ENCODE measurements at regions not wholly inside any gene's neighbourhood (a gene's known extent, or its start where the extent isn't known, plus 50 kb on each side); places are given as distances from the start of the nearest gene placed in this dataset.
A peak's percentile ranks its signal among the peaks of the same experiment; 100 is the strongest.

DNA sequence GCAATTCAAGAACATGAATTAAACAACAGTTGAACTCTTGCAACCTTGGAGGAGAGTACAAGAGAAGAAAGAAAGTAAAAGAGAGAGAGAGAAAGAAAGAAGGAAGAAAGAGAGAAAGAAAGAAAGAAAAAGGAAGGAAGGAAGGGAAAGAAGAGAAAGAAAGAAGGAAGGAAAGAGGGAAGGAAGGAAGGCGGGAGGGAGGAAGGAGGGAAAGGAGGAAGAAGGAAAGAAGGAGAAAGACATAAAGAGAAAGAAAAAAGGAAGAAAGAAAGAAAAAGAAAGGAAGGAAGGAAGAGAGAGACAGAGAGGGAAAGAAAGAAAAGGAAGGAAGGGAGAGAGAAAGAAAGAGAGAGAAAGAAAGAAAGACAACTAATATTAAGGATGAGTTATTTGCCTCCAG, 1106.7 kb downstream of the TYW1 start:
- Histone ChIP-seq H3K4me1 (ENCODE audit: control insufficient read depth, extremely low read depth, insufficient read depth, low read length) (no peaks in the 10 kb centered on the region), H3K79me2 (ENCODE audit: control insufficient read depth, insufficient read depth, low read length) (no peaks in the 10 kb centered on the region), H3K27ac (ENCODE audit: insufficient read depth, low read length) (no peak overlapping the region), H3K9me3 (ENCODE audit: control insufficient read depth, insufficient read depth, low read depth, low read length) (no peaks in the 10 kb centered on the region), H3K36me3 (ENCODE audit: control insufficient read depth, insufficient read depth, low read length) (no peaks in the 10 kb centered on the region), H4K20me1 (ENCODE audit: control insufficient read depth, extremely low read depth, insufficient read depth, low read length) (no peaks in the 10 kb centered on the region), H3K9ac (ENCODE audit: insufficient read depth, low read length) (no peak overlapping the region), H2AFZ (ENCODE audit: low read length) (no peak overlapping the region), H3K27me3 (ENCODE audit: control insufficient read depth, insufficient read depth, low read length) (no peaks in the 10 kb centered on the region), H3K4me2 (ENCODE audit: extremely low read depth, insufficient read depth, low read length) (no peak overlapping the region), H3K4me3 (replicated peaks in 1 of 4; ENCODE audit: control extremely low read depth in 1 of 4, insufficient read depth in 1 of 4, low read depth in 3 of 4, low read length in 4 of 4) (no peak overlapping the region)
- no peak for DNase-seq (ENCODE audit: low read depth in 2 of 2)
- no peak for TF ChIP-seq EZH2 (IDR thresholded peaks at IDR 0.05; ENCODE audit: low read length, missing control alignments)
- TF ChIP-seq, protein P1, sequence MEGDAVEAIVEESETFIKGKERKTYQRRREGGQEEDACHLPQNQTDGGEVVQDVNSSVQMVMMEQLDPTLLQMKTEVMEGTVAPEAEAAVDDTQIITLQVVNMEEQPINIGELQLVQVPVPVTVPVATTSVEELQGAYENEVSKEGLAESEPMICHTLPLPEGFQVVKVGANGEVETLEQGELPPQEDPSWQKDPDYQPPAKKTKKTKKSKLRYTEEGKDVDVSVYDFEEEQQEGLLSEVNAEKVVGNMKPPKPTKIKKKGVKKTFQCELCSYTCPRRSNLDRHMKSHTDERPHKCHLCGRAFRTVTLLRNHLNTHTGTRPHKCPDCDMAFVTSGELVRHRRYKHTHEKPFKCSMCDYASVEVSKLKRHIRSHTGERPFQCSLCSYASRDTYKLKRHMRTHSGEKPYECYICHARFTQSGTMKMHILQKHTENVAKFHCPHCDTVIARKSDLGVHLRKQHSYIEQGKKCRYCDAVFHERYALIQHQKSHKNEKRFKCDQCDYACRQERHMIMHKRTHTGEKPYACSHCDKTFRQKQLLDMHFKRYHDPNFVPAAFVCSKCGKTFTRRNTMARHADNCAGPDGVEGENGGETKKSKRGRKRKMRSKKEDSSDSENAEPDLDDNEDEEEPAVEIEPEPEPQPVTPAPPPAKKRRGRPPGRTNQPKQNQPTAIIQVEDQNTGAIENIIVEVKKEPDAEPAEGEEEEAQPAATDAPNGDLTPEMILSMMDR (conservative IDR thresholded peaks at IDR 0.05 in 1 of 2, IDR thresholded peaks at IDR 0.05 in 1 of 2; ENCODE audit: low read depth in 1 of 2, low read length in 2 of 2): no peak

DNA sequence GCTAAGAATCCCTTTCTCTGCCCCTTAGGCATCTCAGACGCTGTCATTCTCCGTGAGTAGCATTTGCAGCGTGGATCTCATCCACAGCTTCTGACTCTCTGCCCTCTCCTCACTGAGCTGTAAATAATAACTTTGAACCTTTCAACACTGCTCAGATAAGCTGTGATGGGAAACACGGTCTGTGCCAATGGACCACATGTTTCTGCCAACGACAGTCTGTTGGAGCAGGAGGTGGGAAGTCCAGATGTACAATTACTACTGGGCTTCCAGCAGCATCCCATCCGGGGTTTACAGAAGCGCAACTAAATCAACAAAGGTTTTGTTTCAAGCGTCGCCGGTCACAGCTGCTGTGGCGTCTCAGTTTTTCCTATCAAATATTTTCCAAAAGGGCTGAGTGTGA, 1110.6 kb downstream of the TYW1 start:
- Histone ChIP-seq H3K36me3 (ENCODE audit: control insufficient read depth, insufficient read depth, low read length) (no peaks in the 10 kb centered on the region), H3K27ac (ENCODE audit: insufficient read depth, low read length) (no peak overlapping the region), H3K79me2 (ENCODE audit: control insufficient read depth, insufficient read depth, low read length) (no peaks in the 10 kb centered on the region), H2AFZ (ENCODE audit: low read length) (no peak overlapping the region), H3K9ac (ENCODE audit: insufficient read depth, low read length) (no peak overlapping the region), H3K4me1 (ENCODE audit: control insufficient read depth, extremely low read depth, insufficient read depth, low read length) (no peaks in the 10 kb centered on the region), H3K9me3 (ENCODE audit: control insufficient read depth, insufficient read depth, low read depth, low read length) (no peaks in the 10 kb centered on the region), H3K27me3 (ENCODE audit: control insufficient read depth, insufficient read depth, low read length) (no peaks in the 10 kb centered on the region), H3K4me3 (replicated peaks in 1 of 4; ENCODE audit: control extremely low read depth in 1 of 4, insufficient read depth in 1 of 4, low read depth in 3 of 4, low read length in 4 of 4) (no peak overlapping the region), H4K20me1 (ENCODE audit: control insufficient read depth, extremely low read depth, insufficient read depth, low read length) (no peaks in the 10 kb centered on the region), H3K4me2 (ENCODE audit: extremely low read depth, insufficient read depth, low read length) (no peak overlapping the region)
- peak in 1 of 2 donors; percentile 58 for DNase-seq (ENCODE audit: low read depth in 2 of 2)
- TF ChIP-seq, protein P1 (conservative IDR thresholded peaks at IDR 0.05 in 1 of 2, IDR thresholded peaks at IDR 0.05 in 1 of 2; ENCODE audit: low read depth in 1 of 2, low read length in 2 of 2): no peak
- no peak for TF ChIP-seq EZH2 (IDR thresholded peaks at IDR 0.05; ENCODE audit: low read length, missing control alignments)

DNA sequence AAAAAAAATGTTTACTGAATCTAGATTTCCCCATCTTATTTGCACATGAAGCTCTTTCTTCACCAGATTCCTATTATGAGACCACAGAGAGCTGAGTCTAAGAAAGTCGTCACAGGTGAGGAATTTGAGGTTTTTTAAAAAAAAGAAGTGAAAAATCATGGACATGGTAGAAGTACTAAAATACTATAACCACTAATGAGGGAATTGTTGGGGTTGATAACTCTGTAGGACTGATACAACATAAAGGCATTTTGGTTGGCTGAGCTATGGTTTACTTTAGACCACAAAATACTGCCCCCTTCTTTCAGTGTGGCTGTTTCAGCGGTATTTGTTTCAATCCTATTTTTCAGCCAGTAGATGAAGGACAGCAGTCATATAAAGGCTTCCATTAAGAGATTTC, 1111.3 kb downstream of the TYW1 start:
- peak in 1 of 2 donors; percentile 93 for DNase-seq (ENCODE audit: low read depth in 2 of 2)
- Histone ChIP-seq H4K20me1 (ENCODE audit: control insufficient read depth, extremely low read depth, insufficient read depth, low read length) (no peaks in the 10 kb centered on the region), H3K9me3 (ENCODE audit: control insufficient read depth, insufficient read depth, low read depth, low read length) (no peaks in the 10 kb centered on the region), H3K4me3 (replicated peaks in 1 of 4; ENCODE audit: control extremely low read depth in 1 of 4, insufficient read depth in 1 of 4, low read depth in 3 of 4, low read length in 4 of 4) (no peak overlapping the region), H2AFZ (ENCODE audit: low read length) (no peak overlapping the region), H3K9ac (ENCODE audit: insufficient read depth, low read length) (no peak overlapping the region), H3K27me3 (ENCODE audit: control insufficient read depth, insufficient read depth, low read length) (no peaks in the 10 kb centered on the region), H3K4me1 (ENCODE audit: control insufficient read depth, extremely low read depth, insufficient read depth, low read length) (no peaks in the 10 kb centered on the region), H3K79me2 (ENCODE audit: control insufficient read depth, insufficient read depth, low read length) (no peaks in the 10 kb centered on the region), H3K4me2 (ENCODE audit: extremely low read depth, insufficient read depth, low read length) (no peak overlapping the region), H3K27ac (ENCODE audit: insufficient read depth, low read length) (no peak overlapping the region), H3K36me3 (ENCODE audit: control insufficient read depth, insufficient read depth, low read length) (no peaks in the 10 kb centered on the region)
- TF ChIP-seq EZH2 (IDR thresholded peaks at IDR 0.05; ENCODE audit: low read length, missing control alignments): no peak
- TF ChIP-seq, protein P1 (conservative IDR thresholded peaks at IDR 0.05 in 1 of 2, IDR thresholded peaks at IDR 0.05 in 1 of 2; ENCODE audit: low read depth in 1 of 2, low read length in 2 of 2): no peak

Data from fibroblast of lung (primary cell).